ENCODE measurements at regions not wholly inside any gene's neighbourhood (a gene's known extent, or its start where the extent isn't known, plus 50 kb on each side); places are given as distances from the start of the nearest gene placed in this dataset.

- no peak for DNase-seq (ENCODE audit: low read depth)
Observed at GRCh38 chr5:16013334-16014065, 166.1 kb downstream of the MARCHF11 start.

GRCh38 chr5:16009256-16009655 lies 170.3 kb downstream of the MARCHF11 start:
- DNase-seq (ENCODE audit: low read depth): no peak

- no peak for DNase-seq (ENCODE audit: low read depth)
Observed at GRCh38 chr5:16007750-16008415, 171.7 kb downstream of the MARCHF11 start.

- DNase-seq (ENCODE audit: low read depth): no peak
Observed at GRCh38 chr5:16005225-16005624, 174.4 kb downstream of the MARCHF11 start.

GRCh38 chr5:16000056-16000455 lies 179.5 kb downstream of the MARCHF11 start:
- DNase-seq (ENCODE audit: low read depth): no peak

GRCh38 chr5:15995341-15996052 lies 184.1 kb downstream of the MARCHF11 start:
- DNase-seq (ENCODE audit: low read depth): peak; percentile 71

GRCh38 chr5:15993919-15994318 lies 185.7 kb downstream of the MARCHF11 start:
- DNase-seq (ENCODE audit: low read depth): no peak

- peak; percentile 60 for DNase-seq (ENCODE audit: low read depth)
Observed at GRCh38 chr5:15993334-15993733, 186.3 kb downstream of the MARCHF11 start.

GRCh38 chr5:15992918-15993317 lies 186.7 kb downstream of the MARCHF11 start:
- peak; percentile 51 for DNase-seq (ENCODE audit: low read depth)

GRCh38 chr5:15991586-15991985 lies 188.0 kb downstream of the MARCHF11 start:
- DNase-seq (ENCODE audit: low read depth): no peak

Measured in HS-27A (cell line).